ENCODE measurements at regions not wholly inside any gene's neighbourhood (a gene's known extent, or its start where the extent isn't known, plus 50 kb on each side); places are given as distances from the start of the nearest gene placed in this dataset.
"Not testable (repeated sequence)": the region's sequence is repeated elsewhere in the genome, so short reads cannot be mapped to it uniquely, and the experiment has no call there.

DNA sequence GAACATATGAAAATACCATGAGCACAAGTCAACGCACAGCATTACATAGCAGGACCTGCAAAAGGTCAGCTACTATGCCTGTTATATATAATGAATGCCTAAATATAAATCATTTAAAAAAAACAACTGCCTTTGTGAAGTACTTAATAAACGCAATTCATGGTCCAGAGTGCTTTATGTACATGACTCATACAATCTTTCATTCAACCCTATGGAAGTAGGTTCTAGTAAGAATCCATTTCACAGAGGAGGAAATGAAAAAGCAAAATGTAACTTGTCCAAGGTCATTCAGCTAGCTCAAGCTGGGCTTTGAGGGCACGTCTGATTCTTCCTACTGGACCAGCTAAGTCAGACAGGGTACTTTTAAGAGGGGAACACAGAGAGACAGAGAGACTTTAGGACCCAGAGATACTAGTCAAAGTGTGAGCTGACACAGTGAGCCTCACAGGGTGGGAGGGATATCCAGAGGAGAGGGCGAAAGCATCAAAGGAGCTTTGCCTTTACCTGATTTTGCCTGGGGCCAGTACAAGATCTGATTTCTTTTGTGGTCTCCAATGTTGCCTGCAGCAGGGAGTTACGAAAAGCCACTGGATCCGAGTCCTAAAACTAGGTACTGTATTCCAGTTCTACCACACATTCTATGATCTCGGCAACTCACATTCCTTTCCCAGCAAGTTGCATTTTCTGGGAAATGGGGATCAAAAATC, 83.4 kb upstream of the ZFHX3 start:
- no peak for DNase-seq

- DNase-seq = no peak
These were observed 81.5 kb upstream of the ZFHX3 start for GRCh38 chr16:73129455-73129854.

DNA sequence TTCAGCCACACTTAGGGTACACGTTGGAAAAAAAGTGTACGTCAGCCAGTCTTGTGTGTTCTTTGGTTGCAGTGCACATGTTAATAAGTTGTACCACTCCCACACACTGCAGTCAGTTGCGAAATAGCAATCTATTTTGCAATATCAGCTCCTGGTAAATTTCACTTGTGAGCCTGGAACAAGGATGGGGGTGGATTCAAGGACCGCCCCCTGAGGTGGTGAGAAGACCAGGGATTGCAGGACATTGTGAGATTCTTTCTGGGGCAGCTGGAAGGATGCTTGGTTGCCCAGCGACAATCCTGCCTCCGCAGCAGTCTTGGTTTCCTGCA, 78.6 kb upstream of the ZFHX3 start:
- no peak for DNase-seq

DNA sequence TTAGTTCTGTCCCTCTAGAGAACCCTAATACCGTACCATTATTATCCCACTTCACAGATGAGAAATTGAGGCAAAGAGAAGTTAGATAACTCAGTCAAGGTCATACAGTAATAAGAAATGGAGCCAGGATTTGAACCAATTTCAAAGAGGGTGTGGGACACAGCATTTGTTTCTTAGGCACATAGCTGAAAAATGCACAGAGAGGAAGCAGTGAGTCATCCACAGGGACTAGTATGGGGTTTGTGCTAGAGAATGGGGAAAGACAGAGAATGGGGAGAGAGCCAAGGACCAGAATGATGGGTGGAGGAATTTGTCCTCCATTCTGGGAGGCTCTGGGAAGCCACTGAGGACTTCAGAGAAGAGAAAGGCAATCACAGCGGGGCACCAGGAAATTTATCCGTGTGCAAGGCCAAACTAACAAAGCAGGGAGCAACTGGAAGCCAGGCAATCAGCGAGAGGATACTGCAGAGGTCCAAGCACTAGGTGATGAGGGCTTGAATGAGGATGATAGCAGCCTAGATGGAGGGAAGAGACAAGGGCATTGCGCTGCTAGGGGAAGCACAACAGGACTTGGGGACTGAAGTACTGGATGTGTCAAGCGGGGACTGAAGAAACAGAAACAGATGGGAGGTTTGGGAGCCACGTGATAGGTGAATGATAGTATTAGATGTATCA, 78.1 kb upstream of the ZFHX3 start:
- no peak for DNase-seq

GRCh38 chr16:73124665-73125375, 76.9 kb upstream of the ZFHX3 start:
- DNase-seq = no peak

- DNase-seq = no peak
These were observed 76.2 kb upstream of the ZFHX3 start for GRCh38 chr16:73124097-73124652.

GRCh38 chr16:73122604-73123391, 74.9 kb upstream of the ZFHX3 start:
- no peak for DNase-seq

GRCh38 chr16:73116576-73116975, 68.6 kb upstream of the ZFHX3 start:
- DNase-seq = no peak

- no peak for DNase-seq
These were observed 65.4 kb upstream of the ZFHX3 start for GRCh38 chr16:73113336-73113735.

DNA sequence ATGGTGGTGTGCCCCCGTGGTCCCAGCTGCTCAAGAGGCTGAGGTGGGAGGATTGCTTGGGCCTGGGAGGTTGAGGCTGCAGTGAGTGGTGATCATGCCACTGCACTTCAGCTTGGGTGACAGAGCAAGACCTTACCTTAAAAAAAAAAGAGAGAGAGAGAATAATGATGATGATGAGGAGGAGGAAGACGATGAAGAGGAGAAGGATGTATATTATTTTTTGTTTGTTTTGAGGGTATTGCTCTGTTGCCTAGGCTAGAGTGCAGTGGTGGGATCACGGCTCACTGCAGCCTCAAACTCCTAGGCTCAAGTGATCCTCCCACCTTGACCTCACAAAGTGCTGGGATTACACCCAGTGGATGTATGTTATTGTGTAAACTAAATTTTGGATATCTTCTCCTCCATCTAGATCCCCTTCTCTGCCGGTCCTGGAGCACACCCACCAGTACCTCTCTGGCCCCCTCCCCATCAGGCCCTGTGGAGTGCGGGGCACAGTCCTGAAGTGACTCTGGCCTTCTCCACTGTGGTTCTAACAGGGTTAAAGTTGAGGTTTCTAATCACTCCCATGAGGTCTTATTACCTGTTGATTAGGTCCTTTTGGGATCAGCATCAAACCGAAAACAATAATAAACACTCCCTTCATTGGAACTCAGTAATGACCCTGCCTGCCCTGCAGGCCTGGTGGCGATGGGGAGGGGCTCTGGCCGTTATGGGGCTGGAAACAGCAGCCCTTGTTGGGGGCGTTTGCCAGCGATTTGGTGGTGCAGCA, 60.5 kb upstream of the ZFHX3 start:
- DNase-seq = no peak

GRCh38 chr16:73107371-73107770, 59.4 kb upstream of the ZFHX3 start:
- no peak for DNase-seq

GRCh38 chr16:73106329-73107034, 58.6 kb upstream of the ZFHX3 start:
- no peak for DNase-seq

DNA sequence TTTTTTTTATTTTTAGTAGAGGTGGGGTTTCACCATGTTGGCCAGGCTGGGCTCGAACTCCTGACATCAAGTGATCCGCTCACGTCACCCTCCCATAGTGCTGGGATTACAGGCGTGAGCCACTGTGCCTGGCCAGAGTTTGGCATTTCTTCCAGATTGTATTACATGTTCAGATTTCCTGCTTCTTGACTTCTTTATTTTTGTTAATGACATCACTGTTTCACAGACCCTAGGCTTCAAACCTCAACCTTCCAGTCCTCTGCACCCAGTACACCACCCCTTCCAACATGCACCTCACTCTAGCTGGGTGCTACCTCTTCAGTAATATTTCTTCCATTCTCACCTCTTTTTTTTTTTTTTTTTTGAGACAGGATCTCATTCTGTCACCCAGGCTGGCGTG, 53.6 kb upstream of the ZFHX3 start:
- DNase-seq = no peak

GRCh38 chr16:73099601-73100000, 51.7 kb upstream of the ZFHX3 start:
- DNase-seq = not testable (repeated sequence)
